GM19452 (cell line): ENCODE measurements at regions not wholly inside any gene's neighbourhood (a gene's known extent, or its start where the extent isn't known, plus 50 kb on each side); places are given as distances from the start of the nearest gene placed in this dataset.

Experiments used
- ATAC-seq: cut with Tn5 transposase; IDR thresholded peaks from one replicate; pipeline ENCODE4 v1.9.1; 2021; ENCODE audit not compliant: unreplicated experiment

- ATAC-seq: no peak
These were observed 283.3 kb upstream of the DKK2 start for GRCh38 chr4:107319386-107319785.

- ATAC-seq: no peak
These were observed 282.0 kb upstream of the DKK2 start for GRCh38 chr4:107318078-107318477.

- ATAC-seq: no peak
These were observed 281.5 kb upstream of the DKK2 start for GRCh38 chr4:107317611-107318010.

- no peak for ATAC-seq
These were observed 279.5 kb upstream of the DKK2 start for GRCh38 chr4:107315584-107315983.

GRCh38 chr4:107314156-107314555 lies 278.0 kb upstream of the DKK2 start:
- ATAC-seq: no peak

- no peak for ATAC-seq
These were observed 276.3 kb upstream of the DKK2 start for GRCh38 chr4:107312366-107312765.

- ATAC-seq: no peak
These were observed 268.7 kb upstream of the DKK2 start for GRCh38 chr4:107304699-107305286.

- no peak for ATAC-seq
These were observed 263.5 kb upstream of the DKK2 start for GRCh38 chr4:107299646-107300045.

- no peak for ATAC-seq
These were observed 256.9 kb upstream of the DKK2 start for GRCh38 chr4:107292979-107293378.

GRCh38 chr4:107283587-107284559 lies 247.8 kb upstream of the DKK2 start:
- no peak for ATAC-seq

GRCh38 chr4:107279733-107280132 lies 243.6 kb upstream of the DKK2 start:
- ATAC-seq: no peak

- ATAC-seq: no peak
These were observed 242.8 kb upstream of the DKK2 start for GRCh38 chr4:107278791-107279483.

- no peak for ATAC-seq
These were observed 239.9 kb upstream of the DKK2 start for GRCh38 chr4:107276052-107276451.

- no peak for ATAC-seq
These were observed 239.1 kb upstream of the DKK2 start for GRCh38 chr4:107275225-107275624.

GRCh38 chr4:107270614-107271013 lies 234.5 kb upstream of the DKK2 start:
- ATAC-seq: no peak

GRCh38 chr4:107269175-107269574 lies 233.1 kb upstream of the DKK2 start:
- no peak for ATAC-seq

GRCh38 chr4:107265859-107266258 lies 229.7 kb upstream of the DKK2 start:
- no peak for ATAC-seq

GRCh38 chr4:107261241-107261874 lies 225.2 kb upstream of the DKK2 start:
- no peak for ATAC-seq

GRCh38 chr4:107258359-107258758 lies 222.2 kb upstream of the DKK2 start:
- no peak for ATAC-seq

GRCh38 chr4:107255596-107255995 lies 219.5 kb upstream of the DKK2 start:
- no peak for ATAC-seq

GRCh38 chr4:107255114-107255513 lies 219.0 kb upstream of the DKK2 start:
- ATAC-seq: no peak
